HEK293 (cell line): ENCODE measurements at regions not wholly inside any gene's neighbourhood (a gene's known extent, or its start where the extent isn't known, plus 50 kb on each side); places are given as distances from the start of the nearest gene placed in this dataset.

ENCODE experiments used
- BCL11A ChIP-seq: fragments of 450-650 bp; formaldehyde crosslinking; IDR thresholded peaks from 2 replicates; pipeline ENCODE4 v1.5.1; 2016; ENCODE audit warnings: low read depth, missing biosample characterization, missing genetic modification characterization
- RBAK ChIP-seq: fragments of 450-650 bp; formaldehyde crosslinking; IDR thresholded peaks from 2 replicates; pipeline ENCODE4 v1.5.1; 2016; ENCODE audit warnings: missing biosample characterization, missing genetic modification characterization
- TF ChIP-seq, protein P1 (sequence below): fragments of 450-650 bp; formaldehyde crosslinking; IDR thresholded peaks from 2 replicates; pipeline ENCODE4 v1.5.1; 2016; ENCODE audit warnings: missing biosample characterization, missing genetic modification characterization
- TF ChIP-seq, protein P2 (sequence below): fragments of 450-650 bp; formaldehyde crosslinking; IDR thresholded peaks from 2 replicates; pipeline ENCODE4 v1.5.1; 2016; ENCODE audit warnings: missing biosample characterization, missing genetic modification characterization

DNA sequence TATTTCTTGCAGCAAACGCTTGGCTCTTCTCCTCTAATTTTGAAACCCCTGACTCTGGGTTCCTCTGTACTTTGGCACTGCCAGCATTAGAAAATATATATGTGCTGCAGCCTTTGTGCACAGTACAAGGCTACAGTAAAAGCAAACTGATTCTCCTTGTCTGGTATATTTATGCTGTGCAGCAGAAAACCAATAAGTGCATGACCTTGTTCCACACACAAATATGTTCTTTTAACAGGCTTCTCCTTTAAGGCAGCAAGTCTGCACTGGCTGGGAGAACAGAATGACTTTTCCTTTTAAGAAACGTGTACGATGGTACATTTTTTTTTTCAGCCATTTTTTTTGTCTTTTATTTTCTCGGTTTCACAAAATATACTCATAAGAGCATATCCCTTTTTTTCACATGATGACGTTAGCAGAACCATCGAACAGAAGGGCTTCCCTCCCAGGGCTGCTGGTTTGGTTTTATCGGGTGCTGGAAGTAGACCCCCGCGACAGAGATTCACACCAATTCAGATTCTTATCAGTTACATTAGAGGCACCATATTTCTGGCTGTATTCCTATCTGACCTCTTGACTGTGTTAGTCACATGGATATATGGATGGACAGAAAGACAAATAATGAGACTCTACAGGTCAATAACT, 129.9 kb upstream of the ARID1B start:
- TF ChIP-seq, protein P1, sequence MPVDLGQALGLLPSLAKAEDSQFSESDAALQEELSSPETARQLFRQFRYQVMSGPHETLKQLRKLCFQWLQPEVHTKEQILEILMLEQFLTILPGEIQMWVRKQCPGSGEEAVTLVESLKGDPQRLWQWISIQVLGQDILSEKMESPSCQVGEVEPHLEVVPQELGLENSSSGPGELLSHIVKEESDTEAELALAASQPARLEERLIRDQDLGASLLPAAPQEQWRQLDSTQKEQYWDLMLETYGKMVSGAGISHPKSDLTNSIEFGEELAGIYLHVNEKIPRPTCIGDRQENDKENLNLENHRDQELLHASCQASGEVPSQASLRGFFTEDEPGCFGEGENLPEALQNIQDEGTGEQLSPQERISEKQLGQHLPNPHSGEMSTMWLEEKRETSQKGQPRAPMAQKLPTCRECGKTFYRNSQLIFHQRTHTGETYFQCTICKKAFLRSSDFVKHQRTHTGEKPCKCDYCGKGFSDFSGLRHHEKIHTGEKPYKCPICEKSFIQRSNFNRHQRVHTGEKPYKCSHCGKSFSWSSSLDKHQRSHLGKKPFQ (tag by site-specific recombination), result no peak
- TF ChIP-seq, protein P2, sequence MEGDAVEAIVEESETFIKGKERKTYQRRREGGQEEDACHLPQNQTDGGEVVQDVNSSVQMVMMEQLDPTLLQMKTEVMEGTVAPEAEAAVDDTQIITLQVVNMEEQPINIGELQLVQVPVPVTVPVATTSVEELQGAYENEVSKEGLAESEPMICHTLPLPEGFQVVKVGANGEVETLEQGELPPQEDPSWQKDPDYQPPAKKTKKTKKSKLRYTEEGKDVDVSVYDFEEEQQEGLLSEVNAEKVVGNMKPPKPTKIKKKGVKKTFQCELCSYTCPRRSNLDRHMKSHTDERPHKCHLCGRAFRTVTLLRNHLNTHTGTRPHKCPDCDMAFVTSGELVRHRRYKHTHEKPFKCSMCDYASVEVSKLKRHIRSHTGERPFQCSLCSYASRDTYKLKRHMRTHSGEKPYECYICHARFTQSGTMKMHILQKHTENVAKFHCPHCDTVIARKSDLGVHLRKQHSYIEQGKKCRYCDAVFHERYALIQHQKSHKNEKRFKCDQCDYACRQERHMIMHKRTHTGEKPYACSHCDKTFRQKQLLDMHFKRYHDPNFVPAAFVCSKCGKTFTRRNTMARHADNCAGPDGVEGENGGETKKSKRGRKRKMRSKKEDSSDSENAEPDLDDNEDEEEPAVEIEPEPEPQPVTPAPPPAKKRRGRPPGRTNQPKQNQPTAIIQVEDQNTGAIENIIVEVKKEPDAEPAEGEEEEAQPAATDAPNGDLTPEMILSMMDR (tag by site-specific recombination), result no peak
- TF ChIP-seq RBAK (tag by site-specific recombination) (no peak), BCL11A (tag by site-specific recombination) (no peak)
